SKM-1 (cell line): ENCODE measurements at regions not wholly inside any gene's neighbourhood (a gene's known extent, or its start where the extent isn't known, plus 50 kb on each side); places are given as distances from the start of the nearest gene placed in this dataset.
A peak's percentile ranks its signal among the peaks of the same experiment; 100 is the strongest.
"Not testable (repeated sequence)": the region's sequence is repeated elsewhere in the genome, so short reads cannot be mapped to it uniquely, and the experiment has no call there.

ENCODE experiments used
- DNase-seq: peaks from one replicate; lab custom pipeline; 2025; ENCODE audit not compliant: unreplicated experiment; lab: John Stamatoyannopoulos, UW

DNA sequence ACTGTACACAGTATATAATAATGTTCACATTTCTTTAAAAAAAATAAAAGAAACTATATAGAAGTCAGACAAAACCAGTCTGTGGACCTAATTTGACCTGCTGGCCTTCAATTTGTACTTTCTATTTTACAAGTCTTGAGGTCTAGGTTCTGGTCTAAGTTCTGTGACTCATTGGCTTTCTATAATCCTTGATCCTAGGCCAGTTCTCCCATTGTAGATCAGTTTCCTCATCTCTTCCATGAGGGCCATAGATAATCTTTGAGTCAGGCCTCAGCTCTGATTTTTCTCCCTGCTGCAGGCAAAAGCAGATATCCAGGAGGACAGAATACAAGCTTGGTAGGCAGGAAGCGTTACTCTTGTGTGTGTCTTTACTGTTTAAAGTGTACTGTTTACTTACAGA, 603.7 kb upstream of the CAMK1G start:
- no peak for DNase-seq

DNA sequence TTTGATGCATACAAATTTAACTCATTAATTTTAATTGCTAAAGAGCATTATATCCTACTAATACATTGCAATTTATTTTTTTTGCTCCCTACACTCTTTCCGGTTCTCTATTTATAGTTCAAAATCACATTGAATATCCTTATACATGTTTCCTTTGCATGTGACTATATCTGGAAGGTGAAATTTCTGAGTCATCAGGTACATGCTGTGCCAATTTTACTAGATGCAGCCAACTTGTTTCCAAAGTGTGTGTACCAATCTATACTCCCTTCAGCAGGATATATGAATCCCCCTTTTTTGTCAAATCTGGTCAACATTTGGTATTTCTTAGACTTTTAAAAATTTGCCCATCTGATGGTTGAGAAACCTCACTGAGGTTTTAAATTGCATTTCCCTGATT, 602.9 kb upstream of the CAMK1G start:
- no peak for DNase-seq

DNA sequence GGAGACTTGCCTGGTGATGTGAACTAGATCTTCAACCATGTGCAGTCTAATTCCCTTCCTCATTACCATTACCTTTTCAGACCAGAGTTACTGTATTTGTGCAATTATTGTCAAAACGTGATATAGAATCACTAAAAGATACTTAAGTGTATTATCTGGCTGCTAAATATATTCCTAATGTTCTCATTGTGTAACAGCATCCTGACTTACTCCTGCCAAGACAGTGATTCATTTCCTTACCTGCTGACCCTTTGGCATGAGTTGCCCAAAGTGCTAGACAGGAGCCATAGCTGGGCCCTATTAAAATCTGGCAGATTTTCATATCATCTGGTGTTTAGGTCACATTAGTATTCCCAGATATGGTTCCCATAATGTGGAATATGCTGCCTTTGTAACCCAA, 598.3 kb upstream of the CAMK1G start:
- no peak for DNase-seq

DNA sequence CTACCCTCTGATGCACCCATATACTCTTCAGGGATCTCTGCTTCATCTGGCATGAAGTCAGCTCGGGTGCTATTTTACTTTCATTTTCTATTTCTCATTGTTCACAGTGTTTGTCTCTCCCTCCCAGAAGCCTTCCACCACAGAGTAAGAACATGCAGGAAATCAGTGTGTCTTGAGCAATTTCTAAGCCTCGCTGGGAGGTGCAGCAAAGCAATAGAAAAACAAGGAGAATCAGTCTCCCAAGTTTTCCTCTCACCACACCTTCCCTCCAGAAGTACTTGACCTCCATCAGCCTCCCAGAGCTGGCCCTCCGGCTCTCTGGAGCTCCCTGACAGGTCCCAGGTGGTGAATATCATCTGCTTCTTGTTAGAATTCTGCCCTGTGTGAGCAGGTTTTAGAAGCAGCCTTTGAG, 594.7 kb upstream of the CAMK1G start:
- DNase-seq, result peak; percentile 85

DNA sequence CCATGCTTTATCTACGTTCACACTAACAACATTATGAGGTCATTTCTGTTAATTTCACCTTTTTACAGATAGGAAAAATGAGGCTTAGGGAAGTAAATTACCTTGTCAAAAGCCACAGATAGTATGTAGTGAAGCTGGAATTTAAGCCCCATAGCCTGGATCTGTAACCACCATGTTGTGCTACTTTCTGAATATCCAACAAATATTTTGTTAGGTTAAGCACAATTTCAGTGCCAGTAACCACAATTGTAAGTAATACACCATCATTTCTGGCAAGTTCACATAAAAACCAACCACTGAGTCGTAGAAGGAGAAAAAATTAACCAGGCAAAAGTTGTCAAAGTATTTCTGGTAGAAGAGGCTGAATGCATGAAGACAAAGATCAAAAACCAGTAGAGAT, 593.1 kb upstream of the CAMK1G start:
- DNase-seq, result no peak

DNA sequence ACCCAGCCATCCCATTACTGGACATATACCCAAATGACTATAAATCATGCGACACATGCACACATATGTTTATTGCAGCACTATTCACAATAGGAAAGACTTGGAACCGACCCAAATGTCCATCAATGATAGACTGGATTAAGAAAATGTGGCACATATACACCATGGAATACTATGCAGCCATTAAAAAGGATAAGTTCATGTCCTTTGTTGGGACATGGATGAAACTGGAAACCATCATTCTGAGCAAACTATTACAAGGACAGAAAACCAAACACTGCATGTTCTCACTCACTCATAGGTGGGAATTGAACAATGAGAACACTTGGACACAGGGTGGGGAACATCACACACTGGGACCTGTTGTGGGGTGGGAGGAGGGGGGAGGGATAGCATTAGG, 586.5 kb upstream of the CAMK1G start:
- DNase-seq, result not testable (repeated sequence)

DNA sequence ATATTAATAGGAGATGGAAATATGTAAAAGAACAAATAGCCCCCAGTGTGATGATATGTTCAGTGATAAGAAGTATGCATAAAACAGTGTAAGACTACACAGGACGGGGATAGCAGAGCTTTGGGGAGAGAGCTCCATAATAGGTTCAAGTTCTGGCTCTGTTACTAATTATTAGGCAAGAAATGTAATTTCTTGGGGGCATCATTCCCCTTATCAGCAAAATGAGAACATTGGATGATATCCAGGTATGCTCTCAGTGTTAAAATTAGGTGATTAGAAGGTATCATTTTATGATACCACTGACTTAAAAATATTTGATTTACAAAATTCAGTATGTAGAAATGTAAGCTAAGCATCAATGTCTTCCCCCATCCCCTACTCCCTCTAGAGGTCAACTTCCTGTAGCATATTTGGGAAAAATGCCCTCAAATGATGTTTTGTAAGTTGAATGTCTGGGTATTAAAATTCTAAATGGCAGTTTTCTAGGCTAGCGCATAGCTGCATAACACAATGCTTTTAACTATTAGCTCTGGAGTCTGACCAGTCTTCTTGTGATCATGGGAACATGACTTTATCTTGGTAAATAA, 585.7 kb upstream of the CAMK1G start:
- no peak for DNase-seq

DNA sequence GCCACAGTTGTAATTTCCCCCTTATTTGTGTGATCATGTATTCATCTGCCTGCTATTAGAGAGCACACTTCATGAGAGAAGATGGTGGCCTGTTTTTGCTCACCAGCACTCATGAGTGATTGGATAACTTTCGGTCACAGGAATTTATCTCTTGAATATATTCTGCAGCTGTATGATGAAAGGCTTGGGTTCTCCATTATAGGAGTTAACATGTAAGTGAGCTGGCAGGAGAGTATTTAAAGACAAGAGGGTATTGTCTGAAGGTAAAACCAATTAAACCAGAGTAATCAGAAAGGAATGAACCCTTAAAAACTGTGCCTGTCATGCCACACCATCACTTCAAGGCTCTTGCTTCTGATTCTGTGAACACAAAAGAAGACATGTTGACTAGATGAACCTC, 574.9 kb upstream of the CAMK1G start:
- DNase-seq, result no peak

DNA sequence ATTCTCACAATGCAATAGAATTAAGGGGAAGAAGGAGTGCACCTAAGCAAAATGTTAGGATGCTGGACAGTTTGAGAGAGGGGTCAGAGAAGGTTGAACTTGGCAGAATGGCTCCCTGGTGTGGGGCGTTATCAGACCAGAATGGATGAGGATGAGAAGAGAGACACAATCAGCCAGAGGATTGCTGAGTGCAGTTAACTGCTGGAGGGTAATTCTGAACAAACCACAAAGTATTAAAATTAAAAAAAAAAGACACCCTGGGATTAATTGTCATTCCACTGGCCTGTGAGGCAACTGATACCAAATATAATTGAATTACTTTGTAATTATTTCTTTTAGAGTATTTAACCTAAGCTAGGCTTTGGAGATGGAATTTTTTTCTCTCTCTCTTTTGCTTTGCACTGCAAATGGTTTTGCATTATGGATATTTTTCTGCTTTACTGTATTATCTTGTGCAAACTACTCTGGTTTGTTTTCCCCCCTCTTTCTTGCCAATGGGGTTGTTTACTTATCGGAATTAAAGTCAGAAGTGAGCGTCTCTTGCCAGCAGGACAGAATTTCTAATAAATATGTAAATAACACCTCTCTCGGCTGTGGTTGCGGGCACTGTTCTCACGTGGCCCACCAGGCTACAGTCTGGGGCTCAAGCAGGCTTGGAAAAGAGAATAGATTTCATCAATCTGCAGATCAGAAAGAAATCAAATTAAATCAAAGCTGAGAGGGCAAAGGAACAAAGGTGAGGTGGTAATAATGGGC, 572.9 kb upstream of the CAMK1G start:
- no peak for DNase-seq

DNA sequence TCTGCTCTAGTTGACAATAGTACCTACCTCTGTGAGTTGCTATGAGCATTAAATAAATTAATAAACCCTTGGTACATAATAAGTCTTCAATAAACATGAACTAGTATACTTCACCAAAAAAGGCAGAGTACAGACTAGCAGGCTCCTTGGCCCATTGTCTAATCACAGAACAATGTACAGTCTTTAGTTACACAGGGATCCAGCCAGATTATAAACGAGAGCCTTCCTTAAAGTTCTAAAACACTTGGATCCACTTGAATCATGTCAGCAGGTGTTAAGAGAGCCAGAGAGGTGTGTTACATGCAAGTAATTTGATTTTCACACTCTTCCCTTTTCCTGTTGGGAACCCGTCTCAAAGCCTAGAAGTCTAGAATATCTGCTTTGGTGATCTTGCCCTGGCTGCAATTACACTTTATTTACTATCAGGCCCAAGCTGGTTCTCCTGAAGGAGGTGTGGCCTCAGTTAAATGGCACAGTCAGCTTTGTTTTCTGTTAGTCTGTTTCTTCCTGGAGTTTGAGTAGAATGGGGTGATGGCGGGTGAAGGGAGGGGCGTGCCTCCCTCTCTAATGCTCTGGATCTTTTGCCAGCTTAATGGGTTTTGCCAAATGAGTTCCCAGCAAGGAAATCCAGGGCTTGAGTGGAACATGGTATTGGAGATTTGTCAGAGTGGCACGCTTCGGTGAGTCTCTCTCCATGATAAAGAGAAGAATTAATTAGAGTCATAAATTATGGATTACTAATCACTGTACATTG, 570.9 kb upstream of the CAMK1G start:
- DNase-seq, result no peak

DNA sequence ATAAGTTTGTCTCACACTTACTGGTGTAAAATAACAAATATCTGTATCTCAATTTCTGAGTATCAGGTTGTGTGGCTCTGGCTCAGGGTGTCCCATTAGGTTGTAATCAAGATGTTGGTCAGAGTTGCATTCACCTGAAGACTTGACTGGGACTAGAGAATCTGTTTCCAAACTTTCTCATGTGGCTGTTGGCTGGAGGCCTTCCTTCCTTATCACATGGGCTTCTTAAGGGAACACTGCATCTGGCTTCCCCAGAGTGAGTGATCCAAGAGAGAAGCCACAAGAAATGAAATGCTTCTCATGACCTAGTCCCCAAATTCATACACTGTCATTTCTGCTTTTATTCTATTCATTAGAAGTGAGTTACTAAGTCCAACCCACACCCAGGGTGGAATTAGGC, 568.4 kb upstream of the CAMK1G start:
- DNase-seq, result no peak

DNA sequence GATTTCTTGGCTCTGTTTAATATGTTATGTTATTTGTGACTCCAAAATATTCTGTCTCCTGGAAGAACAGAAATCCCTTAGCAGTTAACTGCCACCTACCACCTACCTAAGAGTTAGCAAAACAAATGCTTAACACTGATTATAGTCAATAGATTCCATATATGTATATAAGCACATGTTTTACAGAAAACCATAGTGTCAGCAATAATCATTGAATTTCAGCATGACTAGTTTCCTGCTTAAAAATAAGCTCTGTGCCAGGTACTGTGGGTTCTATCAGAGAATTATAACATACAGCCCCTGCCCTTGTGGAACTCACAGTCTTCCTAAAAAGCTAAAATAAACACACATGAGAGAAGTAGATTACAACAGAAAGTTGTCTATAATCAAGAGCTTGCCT, 561.9 kb upstream of the CAMK1G start:
- DNase-seq, result no peak

DNA sequence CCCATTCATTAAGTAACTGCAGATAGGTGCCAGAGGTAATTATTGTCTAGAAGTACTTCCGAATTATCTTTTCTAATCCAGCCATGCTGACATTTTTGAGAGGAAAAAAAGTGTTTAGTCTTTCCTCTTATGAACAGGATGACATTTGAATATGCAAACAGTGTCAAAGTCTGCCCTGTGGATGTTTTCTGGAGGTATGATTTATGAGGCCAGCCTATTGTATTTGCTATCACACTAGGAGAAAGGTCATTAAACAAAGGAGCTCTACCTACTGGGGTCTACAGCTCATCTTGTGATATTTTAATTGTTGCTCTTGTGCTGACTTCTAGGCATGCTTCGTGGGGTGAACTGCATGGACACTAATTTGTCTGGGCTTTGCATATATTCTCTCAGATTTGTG, 559.7 kb upstream of the CAMK1G start:
- no peak for DNase-seq

DNA sequence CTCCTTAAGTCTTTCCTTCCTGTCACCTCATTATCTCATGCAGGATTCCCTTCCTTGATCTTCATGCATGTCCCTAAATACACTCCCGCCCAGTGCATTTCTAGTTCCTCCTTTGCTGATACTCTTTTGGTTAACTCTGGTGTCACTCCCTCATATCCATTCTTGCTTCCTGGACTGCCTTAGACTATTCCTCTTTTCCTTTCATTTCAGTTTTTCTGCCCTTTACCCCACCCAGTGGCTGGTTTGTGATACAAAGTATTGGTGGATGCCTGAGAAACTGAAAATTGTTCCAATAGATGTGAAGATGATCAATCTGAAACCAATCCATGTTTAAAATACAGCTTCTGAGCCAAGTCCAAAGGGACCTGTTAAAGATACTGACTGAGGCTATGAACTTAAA, 553.8 kb upstream of the CAMK1G start:
- no peak for DNase-seq

DNA sequence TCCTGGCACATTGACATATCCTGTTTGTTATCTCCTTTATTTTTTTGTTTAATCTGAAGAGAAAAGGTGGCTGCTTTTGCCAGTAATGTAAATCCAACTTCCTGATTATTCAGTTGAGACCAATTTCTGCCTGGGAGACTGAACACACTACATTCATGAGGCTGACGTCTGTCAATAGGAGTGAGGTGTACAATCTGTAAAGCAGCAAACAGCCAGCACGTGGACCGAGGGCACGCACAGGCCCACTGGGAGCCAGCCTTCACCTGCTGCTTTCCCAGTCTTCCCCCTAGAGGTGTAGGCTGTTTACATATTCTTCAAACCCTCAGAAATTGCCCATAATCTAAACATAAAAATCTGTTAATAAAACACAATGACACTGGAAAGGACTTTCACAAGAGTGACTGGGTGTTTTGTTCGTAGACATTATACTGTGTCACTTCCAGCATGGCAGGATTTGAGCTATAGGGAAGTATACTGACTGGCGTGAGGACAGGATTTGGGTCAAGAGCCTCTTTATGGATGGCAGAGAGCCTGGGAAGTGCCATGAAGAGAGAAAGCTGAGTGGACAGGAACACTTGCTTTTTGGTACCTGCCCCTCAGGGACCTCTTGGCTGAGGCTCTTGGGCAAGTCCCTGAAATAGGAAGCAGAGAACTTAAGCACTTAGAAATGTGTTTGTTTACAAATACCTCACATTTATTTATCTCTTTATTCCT, 552.9 kb upstream of the CAMK1G start:
- DNase-seq, result no peak

DNA sequence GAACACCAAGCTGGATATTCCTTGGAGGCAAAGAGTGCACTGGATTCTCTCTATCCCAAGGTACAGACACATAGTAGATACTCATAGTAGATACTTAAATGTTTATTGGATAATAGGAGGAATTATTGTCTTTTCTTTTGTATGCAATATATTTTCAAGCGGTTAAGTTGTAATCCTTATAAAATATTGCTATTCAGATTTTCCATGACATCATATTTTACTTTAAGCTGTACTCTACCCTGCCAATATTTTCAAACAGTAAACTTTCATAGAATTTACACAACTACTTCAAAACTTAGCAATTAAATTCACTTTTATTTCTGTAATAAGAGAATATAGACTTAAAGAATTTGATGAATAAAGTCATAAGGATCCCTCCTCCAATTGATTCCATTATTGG, 546.5 kb upstream of the CAMK1G start:
- no peak for DNase-seq

DNA sequence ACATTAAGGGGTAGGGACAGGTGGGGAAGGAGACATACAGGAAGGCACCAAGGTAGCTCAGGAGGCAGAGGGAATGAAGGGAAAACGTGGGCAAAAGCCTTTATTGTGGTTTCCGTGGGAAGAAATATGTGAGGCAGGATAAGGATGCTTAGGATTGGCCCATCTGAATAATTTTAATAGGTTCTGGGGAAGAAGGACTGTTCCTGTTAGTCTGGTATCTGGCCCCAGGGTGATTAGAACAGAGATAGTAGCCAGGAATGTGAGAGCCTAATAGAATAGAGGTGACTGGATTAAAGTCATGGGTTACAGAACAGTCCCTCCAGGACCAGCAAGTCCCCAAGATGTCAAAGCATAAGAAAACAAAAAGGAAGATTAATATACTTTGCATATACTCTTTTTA, 545.2 kb upstream of the CAMK1G start:
- no peak for DNase-seq

DNA sequence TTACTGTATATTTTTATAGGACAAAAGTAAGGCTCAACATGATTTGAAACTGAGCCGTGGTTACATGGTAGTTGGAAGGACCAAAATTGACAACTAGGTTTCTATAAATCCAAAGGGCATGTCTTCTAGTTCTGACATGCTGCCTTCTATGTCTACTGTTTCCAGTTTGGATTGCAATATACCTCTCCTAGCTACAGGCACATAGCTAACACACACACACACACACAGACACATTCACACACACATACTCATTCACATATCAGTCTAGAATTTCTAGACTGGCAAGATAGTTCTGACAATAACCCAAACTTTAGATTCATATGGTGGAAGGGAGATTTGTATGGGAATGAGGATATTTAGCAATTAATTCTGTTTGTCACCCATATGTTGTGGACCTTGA, 544.8 kb upstream of the CAMK1G start:
- no peak for DNase-seq

DNA sequence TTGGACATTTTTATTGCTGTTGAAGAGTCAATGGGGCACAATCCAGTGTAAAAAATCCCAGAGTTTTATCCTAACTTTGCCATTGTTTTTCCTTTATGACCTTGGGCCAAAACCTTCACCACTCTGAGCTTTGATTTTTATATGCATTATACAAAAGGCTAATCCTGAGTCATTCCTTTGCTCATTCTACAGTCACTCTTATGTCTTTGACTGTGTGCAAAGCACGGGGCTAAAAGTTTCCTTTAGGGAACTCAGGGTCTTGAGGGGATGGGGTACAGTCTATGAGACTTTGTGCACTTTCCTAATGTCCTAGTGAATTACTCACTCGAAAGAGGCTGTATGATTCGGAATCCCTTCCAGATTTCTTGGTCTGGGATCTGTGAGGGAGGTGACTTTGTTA, 543.2 kb upstream of the CAMK1G start:
- no peak for DNase-seq

DNA sequence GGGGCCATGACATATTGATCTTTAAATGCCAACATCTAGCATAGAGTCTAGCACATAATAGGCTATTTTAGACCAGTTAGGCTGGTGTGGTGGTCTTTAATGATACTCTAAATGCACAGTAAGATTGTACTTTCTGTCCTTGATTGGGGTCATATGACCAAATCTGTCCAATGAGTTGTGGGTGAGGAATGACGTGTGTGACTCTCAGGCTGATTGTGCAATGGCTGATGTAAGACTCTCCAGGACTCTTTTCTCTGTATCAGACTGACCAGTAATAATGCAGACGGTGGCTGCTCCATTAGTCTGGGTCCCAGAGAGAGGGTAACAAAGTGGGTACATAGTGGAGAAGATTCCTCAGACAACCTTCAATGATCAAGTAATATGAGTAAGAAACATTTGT, 541.6 kb upstream of the CAMK1G start:
- DNase-seq, result no peak

DNA sequence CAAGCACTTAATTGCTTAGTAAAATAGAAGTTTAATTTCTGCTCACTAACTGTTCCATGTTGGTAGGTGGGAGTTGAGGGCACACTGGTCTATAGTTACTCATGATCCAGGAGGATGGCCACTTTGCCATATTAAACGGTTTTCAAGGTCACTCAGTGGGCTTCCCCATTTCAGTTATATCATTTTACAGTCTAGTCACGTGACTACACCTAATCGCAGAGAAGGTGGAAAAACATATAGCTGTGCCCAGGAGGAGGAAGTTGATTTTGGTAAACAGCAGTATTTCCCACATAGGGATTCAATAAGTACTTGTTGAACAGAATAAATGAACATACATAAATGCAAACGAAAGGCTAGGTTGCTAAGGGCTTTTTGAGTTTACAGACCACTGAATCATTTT, 541.1 kb upstream of the CAMK1G start:
- no peak for DNase-seq
